GM12874 (cell line): ENCODE measurements at regions not wholly inside any gene's neighbourhood (a gene's known extent, or its start where the extent isn't known, plus 50 kb on each side); places are given as distances from the start of the nearest gene placed in this dataset.

Experiments
- TF ChIP-seq, protein P1 (sequence below): IDR thresholded peaks from 2 replicates; pipeline ENCODE4 v1.5.1; 2011; ENCODE audit warnings: low read depth, mild to moderate bottlenecking, control low read depth, low read length, moderate library complexity; ENCODE audit not compliant: insufficient read depth

DNA sequence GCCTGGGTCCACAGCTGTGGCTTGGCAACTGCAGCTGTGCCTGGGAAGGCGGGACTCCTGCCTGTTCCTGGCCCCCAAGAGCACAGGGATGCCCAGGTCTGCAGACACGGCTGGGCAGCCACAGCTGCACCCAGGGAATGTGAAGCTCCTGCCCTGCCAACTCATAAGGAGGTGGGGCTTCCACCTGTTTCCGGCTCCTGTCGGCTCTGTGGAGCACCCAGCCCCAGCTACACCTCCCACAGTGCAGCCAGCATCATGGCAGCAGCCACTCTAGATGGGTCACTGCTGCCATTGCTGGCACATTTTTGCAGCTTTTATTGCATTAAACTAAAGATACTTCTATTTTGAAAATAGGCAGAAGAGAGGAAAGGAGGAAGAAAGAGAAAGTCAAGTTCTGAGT is 207.9 kb downstream of the SAMD5 start:
- TF ChIP-seq, protein P1, sequence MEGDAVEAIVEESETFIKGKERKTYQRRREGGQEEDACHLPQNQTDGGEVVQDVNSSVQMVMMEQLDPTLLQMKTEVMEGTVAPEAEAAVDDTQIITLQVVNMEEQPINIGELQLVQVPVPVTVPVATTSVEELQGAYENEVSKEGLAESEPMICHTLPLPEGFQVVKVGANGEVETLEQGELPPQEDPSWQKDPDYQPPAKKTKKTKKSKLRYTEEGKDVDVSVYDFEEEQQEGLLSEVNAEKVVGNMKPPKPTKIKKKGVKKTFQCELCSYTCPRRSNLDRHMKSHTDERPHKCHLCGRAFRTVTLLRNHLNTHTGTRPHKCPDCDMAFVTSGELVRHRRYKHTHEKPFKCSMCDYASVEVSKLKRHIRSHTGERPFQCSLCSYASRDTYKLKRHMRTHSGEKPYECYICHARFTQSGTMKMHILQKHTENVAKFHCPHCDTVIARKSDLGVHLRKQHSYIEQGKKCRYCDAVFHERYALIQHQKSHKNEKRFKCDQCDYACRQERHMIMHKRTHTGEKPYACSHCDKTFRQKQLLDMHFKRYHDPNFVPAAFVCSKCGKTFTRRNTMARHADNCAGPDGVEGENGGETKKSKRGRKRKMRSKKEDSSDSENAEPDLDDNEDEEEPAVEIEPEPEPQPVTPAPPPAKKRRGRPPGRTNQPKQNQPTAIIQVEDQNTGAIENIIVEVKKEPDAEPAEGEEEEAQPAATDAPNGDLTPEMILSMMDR, result no peak

DNA sequence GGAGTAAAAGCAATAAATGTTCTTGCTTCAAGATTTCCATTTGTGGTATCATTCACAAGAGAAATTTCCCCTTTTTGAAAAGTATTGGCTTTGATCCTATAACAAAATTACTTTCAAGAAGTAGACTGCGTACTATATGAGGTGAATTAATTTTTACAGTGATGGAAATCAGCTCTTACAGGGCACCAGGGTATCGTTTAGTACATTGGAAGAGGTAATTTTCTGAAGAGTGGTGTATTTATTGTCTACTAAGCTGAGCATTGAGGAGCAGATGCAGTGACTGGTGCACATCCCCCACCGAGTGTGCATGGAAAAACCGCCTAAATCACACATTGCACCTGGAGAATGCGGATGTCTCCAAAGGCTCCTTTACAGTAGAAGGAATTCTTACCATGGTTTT is 209.5 kb downstream of the SAMD5 start:
- TF ChIP-seq, protein P1, result no peak

DNA sequence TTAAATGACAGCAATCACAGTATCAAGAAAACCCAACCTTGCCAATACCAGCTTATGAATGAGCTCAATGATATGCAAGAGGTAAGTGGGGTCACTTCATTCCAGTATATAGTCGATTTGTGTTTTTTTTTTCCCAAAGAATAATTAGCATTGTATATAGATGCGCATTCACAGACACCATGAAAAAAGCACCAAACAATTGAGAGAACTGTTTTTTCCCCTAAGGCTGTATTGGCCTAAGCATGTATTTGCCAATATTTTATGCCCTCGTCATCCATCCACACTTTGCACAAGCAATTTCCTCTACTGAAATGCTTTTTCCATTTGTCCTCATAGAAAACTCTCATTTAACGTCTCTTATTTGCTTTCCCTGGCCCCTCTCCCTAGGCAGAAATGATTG is 213.7 kb downstream of the SAMD5 start:
- TF ChIP-seq, protein P1, result no peak

DNA sequence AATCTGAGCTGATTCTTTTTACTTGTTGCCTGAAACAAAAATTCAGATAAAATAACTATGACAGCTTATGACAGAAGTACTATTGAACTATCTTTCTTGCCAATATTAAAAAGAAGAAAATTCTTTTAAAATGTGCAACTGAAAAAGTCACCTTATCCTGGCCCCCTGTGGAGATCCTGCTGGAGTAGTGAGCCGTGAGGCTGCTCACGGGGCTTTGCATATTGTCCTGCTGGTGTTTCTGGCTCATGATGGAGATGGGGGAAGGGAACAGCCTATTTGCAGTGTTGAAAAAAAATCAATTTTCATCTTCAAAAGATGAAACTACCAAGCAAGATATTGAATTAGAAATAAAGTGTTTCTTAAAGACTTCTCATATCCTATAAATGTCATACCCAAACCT is 216.0 kb downstream of the SAMD5 start:
- TF ChIP-seq, protein P1, result no peak

DNA sequence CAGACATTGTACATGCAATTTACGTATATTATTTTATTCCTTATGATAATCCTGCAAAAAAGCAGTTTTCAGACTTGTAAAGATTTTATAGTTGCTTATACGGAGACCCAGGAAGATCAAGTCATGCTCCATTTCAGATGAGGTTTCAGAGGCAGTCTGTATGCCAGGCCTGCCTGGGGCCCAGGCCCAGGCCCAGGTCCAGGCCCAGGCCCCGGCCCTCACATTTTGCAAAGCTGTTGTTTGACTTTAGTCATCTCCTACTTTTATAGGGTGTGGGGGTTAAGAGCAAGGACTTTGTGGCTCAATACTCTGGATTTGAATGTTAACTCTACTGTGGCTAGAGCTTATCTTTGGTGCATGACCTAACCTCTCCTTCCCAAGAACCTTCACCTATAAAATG is 217.9 kb downstream of the SAMD5 start:
- TF ChIP-seq, protein P1, result no peak

DNA sequence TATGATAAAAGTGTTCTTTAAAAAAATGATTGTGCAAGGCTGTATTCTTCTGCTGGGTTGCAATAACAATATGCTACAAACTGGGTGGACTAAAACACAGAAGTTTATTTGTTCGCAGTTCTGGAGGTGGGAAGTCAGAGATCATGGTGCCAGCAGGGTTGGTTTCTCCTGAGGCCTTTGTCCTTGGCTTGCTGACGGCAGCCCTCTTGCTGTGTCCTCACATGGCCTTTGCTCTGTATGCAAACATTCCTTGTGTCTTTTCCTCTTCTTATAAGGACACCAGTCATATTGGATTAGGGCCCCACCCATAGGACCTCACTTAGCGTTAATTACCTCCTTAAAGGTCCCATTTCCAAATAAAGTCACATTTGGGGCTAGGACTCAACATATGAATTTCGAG is 220.4 kb downstream of the SAMD5 start:
- TF ChIP-seq, protein P1, result no peak

DNA sequence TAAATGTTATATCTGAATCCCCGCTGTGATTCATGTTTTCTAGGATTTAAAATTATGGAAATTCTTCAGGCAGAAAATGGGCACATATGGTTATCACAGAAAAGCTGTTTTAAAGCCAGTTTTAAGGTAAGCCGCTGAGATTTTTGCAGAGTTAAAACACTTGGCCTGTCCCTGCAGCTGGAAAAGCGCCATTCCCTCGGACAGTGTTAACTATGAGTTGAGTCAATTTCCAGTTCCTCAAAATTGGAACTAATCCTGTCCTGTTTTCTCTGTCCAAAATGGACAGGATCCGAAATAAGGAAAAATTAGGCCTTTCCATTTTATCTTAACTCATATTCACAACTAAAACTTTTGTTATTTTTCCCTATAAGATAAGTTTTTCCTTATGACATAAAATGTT is 225.2 kb downstream of the SAMD5 start:
- TF ChIP-seq, protein P1, result no peak

DNA sequence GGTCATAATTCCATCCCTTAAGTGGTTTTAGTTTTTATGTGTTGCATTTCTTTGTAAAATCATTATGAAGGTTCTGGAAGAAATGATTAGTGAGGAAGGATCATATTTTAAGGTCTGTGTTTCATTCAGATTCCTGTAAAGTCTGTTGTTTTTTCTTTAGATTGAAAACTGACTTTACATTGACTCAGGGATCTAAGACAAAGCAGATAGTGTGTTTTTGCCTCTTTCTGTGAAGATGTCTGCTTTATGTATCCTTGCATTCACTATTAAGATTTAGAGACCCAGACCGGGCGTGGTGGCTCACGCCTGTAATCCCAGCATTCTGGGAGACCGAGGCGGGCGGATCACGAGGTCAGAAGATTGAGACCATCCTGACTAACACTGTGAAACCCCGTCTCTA is 225.7 kb downstream of the SAMD5 start:
- TF ChIP-seq, protein P1, result no peak
